ENCODE measurements at regions not wholly inside any gene's neighbourhood (a gene's known extent, or its start where the extent isn't known, plus 50 kb on each side); places are given as distances from the start of the nearest gene placed in this dataset.

- no peak overlapping the region for H3K27ac Mint-ChIP-seq
- TF ChIP-seq CTCF (IDR thresholded peaks at IDR 0.05): no peak
- DNase-seq: no peak
- no peaks in the 10 kb centered on the region for H3K36me3 Mint-ChIP-seq (ENCODE audit: low read depth)
- peaks cover 37% of the 10 kb centered on the region for H3K27me3 Mint-ChIP-seq (ENCODE audit: low read depth, poor library complexity)
- H3K4me1 Mint-ChIP-seq: peaks cover 60% of the 10 kb centered on the region
- H3K9me3 Mint-ChIP-seq: no peaks in the 10 kb centered on the region
- H3K4me3 Mint-ChIP-seq: no peak overlapping the region
These were observed 143.5 kb upstream of the UNC5B start for GRCh38 chr10:71068861-71069271.

GRCh38 chr10:71069909-71070666 lies 142.3 kb upstream of the UNC5B start:
- Mint-ChIP-seq H3K9me3 (no peaks in the 10 kb centered on the region), H3K4me1 (peaks cover 56% of the 10 kb centered on the region), H3K36me3 (ENCODE audit: low read depth) (no peaks in the 10 kb centered on the region), H3K27me3 (ENCODE audit: low read depth, poor library complexity) (peaks cover 50% of the 10 kb centered on the region), H3K4me3 (no peak overlapping the region), H3K27ac (no peak overlapping the region)
- TF ChIP-seq CTCF (IDR thresholded peaks at IDR 0.05): no peak
- no peak for DNase-seq

- Mint-ChIP-seq H3K4me3 (peak overlapping the region; percentile 4), H3K27me3 (ENCODE audit: low read depth, poor library complexity) (peaks cover 56% of the 10 kb centered on the region), H3K27ac (peak overlapping the region; percentile 72), H3K4me1 (peaks cover 63% of the 10 kb centered on the region), H3K9me3 (no peaks in the 10 kb centered on the region), H3K36me3 (ENCODE audit: low read depth) (no peaks in the 10 kb centered on the region)
- no peak for TF ChIP-seq CTCF (IDR thresholded peaks at IDR 0.05)
- DNase-seq: no peak
These were observed 141.6 kb upstream of the UNC5B start for GRCh38 chr10:71070741-71071140.

- H3K27me3 Mint-ChIP-seq (ENCODE audit: low read depth, poor library complexity): peaks cover 71% of the 10 kb centered on the region
- no peak for DNase-seq
- no peaks in the 10 kb centered on the region for H3K36me3 Mint-ChIP-seq (ENCODE audit: low read depth)
- H3K4me1 Mint-ChIP-seq: peaks cover 73% of the 10 kb centered on the region
- TF ChIP-seq CTCF (IDR thresholded peaks at IDR 0.05): no peak
- H3K27ac Mint-ChIP-seq: no peak overlapping the region
- no peak overlapping the region for H3K4me3 Mint-ChIP-seq
- no peaks in the 10 kb centered on the region for H3K9me3 Mint-ChIP-seq
These were observed 140.1 kb upstream of the UNC5B start for GRCh38 chr10:71072131-71072822.

GRCh38 chr10:71072823-71073210 lies 139.6 kb upstream of the UNC5B start:
- Mint-ChIP-seq H3K9me3 (no peaks in the 10 kb centered on the region), H3K36me3 (ENCODE audit: low read depth) (no peaks in the 10 kb centered on the region)

More at GRCh38 chr10:71072823-71073210, 139.6 kb upstream of the UNC5B start:
- no peak overlapping the region for H3K27ac Mint-ChIP-seq
- TF ChIP-seq CTCF (IDR thresholded peaks at IDR 0.05): no peak
- DNase-seq: no peak
- no peak overlapping the region for H3K4me3 Mint-ChIP-seq
- peaks cover 77% of the 10 kb centered on the region for H3K4me1 Mint-ChIP-seq
- H3K27me3 Mint-ChIP-seq (ENCODE audit: low read depth, poor library complexity): peaks cover 73% of the 10 kb centered on the region

Data from nephron progenitor cell (in vitro differentiated cells).